ENCODE measurements at regions not wholly inside any gene's neighbourhood (a gene's known extent, or its start where the extent isn't known, plus 50 kb on each side); places are given as distances from the start of the nearest gene placed in this dataset.
"Not testable (repeated sequence)": the region's sequence is repeated elsewhere in the genome, so short reads cannot be mapped to it uniquely, and the experiment has no call there.

- TF ChIP-seq, protein P1, sequence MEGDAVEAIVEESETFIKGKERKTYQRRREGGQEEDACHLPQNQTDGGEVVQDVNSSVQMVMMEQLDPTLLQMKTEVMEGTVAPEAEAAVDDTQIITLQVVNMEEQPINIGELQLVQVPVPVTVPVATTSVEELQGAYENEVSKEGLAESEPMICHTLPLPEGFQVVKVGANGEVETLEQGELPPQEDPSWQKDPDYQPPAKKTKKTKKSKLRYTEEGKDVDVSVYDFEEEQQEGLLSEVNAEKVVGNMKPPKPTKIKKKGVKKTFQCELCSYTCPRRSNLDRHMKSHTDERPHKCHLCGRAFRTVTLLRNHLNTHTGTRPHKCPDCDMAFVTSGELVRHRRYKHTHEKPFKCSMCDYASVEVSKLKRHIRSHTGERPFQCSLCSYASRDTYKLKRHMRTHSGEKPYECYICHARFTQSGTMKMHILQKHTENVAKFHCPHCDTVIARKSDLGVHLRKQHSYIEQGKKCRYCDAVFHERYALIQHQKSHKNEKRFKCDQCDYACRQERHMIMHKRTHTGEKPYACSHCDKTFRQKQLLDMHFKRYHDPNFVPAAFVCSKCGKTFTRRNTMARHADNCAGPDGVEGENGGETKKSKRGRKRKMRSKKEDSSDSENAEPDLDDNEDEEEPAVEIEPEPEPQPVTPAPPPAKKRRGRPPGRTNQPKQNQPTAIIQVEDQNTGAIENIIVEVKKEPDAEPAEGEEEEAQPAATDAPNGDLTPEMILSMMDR (IDR thresholded peaks at IDR 0.05): not testable (repeated sequence)
- not testable (repeated sequence) for TF ChIP-seq POLR2AphosphoS5 (IDR thresholded peaks at IDR 0.05; ENCODE audit: low read depth, low read length)
Measured at GRCh38 chr2:132287910-132288309, 126.2 kb upstream of the ANKRD30BL start.

Measured in Panc1 (cell line).